ENCODE measurements at regions not wholly inside any gene's neighbourhood (a gene's known extent, or its start where the extent isn't known, plus 50 kb on each side); places are given as distances from the start of the nearest gene placed in this dataset.
"Not testable (repeated sequence)": the region's sequence is repeated elsewhere in the genome, so short reads cannot be mapped to it uniquely, and the experiment has no call there.

DNA sequence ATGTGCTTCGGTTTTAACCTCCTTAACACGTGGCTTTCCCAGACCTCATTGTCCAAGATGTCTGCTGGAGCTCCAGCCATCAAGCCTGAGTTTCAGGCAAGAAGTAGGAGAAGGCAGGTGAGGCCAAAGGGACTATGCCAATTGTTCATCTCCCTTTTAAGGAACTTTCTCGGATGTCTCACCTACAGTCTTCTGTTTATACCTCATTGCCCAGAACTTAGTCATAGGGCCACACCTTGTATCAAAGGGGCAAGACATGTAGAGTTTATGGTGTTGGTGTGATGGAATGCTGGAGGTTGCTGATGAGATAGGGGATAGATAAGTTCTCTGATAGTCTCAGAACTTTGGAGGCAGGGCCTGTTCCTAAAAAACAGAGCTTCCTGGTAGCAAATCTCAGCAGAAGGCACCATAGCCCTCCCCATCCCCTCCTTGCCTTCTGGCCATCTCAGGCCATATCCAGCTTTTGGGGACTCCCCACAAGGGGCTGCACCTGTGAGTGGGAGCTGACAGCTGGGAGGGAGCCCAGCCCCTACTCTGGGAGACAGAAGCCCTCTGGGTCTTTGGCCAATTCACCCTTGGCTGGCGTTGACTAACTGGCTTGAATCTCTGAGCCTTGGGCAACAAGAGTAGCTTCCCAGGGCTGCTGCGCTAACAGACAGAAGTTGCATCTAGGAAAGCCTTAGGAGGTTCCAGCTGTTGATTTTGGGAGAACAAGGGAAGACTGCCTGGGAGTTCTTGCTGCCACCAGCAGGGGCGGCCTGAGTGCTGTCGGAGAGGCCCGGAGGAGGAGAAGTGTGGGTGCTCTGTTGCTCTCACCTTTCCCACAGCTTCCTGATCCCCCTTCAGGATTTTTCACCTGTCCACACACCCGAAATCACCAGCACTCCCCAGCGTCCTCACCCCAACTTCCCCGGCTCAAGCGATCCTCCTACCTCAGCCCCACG lies 149.8 kb upstream of the THY1 start:
- H3K9me3 ChIP-seq, result no peaks in the 10 kb centered on the region
- no peaks in the 10 kb centered on the region for H3K27me3 ChIP-seq
- H3K4me3 ChIP-seq, result no peak overlapping the region
- WGBS, 2 donors, result 87% methylated on average over 11 to 13 of the region's 13 CpGs
- H3K36me3 ChIP-seq, result no peaks in the 10 kb centered on the region
- no peaks in the 10 kb centered on the region for H3K4me1 ChIP-seq
- DNase-seq (peak in 1 of 2 donors; percentile 24), ATAC-seq (ENCODE audit: low FRiP score in 2 of 2) (no peak)
- no peak for TF ChIP-seq POLR2A (IDR thresholded peaks at IDR 0.05)
- TF ChIP-seq EP300 (IDR thresholded peaks at IDR 0.05), result no peak
- TF ChIP-seq, protein P1, sequence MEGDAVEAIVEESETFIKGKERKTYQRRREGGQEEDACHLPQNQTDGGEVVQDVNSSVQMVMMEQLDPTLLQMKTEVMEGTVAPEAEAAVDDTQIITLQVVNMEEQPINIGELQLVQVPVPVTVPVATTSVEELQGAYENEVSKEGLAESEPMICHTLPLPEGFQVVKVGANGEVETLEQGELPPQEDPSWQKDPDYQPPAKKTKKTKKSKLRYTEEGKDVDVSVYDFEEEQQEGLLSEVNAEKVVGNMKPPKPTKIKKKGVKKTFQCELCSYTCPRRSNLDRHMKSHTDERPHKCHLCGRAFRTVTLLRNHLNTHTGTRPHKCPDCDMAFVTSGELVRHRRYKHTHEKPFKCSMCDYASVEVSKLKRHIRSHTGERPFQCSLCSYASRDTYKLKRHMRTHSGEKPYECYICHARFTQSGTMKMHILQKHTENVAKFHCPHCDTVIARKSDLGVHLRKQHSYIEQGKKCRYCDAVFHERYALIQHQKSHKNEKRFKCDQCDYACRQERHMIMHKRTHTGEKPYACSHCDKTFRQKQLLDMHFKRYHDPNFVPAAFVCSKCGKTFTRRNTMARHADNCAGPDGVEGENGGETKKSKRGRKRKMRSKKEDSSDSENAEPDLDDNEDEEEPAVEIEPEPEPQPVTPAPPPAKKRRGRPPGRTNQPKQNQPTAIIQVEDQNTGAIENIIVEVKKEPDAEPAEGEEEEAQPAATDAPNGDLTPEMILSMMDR (IDR thresholded peaks at IDR 0.05), result no peak
- TF ChIP-seq POLR2AphosphoS5 (IDR thresholded peaks at IDR 0.05), result no peak
- H3K27ac ChIP-seq, result no peak overlapping the region

DNA sequence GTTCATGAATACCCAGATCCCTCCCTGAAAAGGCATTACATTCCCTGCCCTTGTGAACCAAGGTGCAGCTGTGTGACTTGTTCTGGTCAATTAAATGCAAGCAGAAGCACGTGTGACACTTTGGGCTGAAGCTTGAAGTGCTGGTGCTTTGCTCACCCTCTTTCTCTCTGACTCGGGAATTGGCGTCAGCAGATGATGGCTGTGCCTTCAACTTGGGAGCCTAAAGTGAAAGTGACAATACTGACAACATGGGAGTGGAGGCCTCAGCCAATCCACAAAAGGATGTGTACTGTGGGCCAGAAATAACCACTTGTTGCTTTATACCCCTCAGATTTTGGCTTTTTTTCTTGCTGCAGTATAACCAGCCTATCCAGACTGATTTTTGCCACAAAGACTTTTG lies 148.3 kb upstream of the THY1 start:
- DNase-seq (no peak), ATAC-seq (ENCODE audit: low FRiP score in 2 of 2) (no peak)
- TF ChIP-seq, protein P1 (IDR thresholded peaks at IDR 0.05), result no peak
- TF ChIP-seq EP300 (IDR thresholded peaks at IDR 0.05), result no peak
- H3K4me3 ChIP-seq, result no peak overlapping the region
- H3K27ac ChIP-seq, result no peak overlapping the region
- no peaks in the 10 kb centered on the region for H3K36me3 ChIP-seq
- H3K27me3 ChIP-seq, result no peaks in the 10 kb centered on the region
- WGBS, 2 donors, result 36 to 46% methylated on average over 3 of the region's 3 CpGs
- H3K4me1 ChIP-seq, result no peaks in the 10 kb centered on the region
- H3K9me3 ChIP-seq, result no peaks in the 10 kb centered on the region

DNA sequence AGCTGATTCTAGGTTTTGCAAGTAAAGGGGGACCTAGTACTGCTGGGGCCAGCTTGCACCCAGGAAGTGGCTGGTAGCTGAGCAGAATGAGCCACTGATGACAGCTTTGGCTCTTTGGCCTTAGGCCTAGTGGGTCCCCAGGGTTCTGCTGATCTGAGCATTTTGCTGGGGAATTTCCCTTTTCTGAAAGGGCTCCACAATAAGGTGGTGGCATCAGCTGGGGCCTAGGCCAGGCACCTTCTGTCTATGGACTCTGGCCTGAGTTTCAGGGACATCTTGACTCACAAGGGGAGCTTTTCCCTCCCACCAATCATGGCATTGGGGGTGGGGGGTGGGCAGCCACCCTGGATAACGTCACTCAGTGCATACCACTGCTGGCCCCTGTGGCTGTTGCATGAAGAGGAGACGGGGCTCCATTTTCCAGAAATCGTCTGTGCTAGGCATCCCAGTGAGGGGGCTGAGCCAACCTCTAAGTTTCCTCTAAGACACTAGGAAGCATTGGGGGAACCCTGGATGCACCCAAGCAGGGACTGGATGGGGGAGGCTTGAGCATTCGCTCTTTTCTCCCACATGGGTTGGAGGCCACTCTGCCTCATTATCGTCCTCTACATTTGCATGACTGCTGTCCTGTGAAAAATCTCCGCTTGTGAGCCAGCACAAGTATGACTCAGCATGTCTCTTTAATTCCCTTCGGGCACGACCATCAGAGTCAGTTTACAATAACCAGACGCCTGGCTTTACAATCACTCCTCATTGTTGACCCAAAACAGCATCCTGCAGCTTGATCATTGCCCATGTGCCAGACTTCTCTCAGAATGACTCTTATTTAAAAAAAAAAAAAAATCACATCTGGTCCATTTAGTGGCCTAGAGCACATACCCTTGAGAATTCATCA lies 145.0 kb upstream of the THY1 start:
- WGBS, 2 donors, result 54 to 65% methylated on average over 9 of the region's 9 CpGs
- Histone ChIP-seq H3K4me1 (no peaks in the 10 kb centered on the region), H3K27me3 (no peaks in the 10 kb centered on the region), H3K9me3 (no peaks in the 10 kb centered on the region), H3K27ac (no peak overlapping the region), H3K36me3 (no peaks in the 10 kb centered on the region), H3K4me3 (no peak overlapping the region)
- ATAC-seq (ENCODE audit: low FRiP score in 2 of 2) (peak in 1 of 2 donors; percentile 64), DNase-seq (no peak)
- TF ChIP-seq EP300 (IDR thresholded peaks at IDR 0.05), result no peak

DNA sequence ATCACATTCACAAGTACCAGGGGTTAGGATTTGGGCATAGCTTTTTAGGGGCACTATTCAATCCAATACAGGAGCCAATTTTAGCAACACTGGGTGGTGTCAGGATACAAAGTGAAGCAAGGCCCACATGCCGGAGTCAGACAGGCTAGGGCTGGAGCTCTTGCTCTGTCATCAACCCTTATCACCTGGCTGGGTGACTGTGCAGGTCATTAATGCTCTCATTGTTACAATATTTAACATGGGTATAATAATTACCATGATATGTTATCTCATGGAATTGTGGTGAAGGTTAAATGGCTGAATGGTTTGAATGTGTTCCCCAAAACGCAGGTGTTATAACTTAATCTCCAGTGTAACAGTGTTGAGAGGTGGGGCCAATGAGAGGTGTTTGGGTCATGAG lies 143.3 kb upstream of the THY1 start:
- Histone ChIP-seq H3K27ac (no peak overlapping the region), H3K27me3 (no peaks in the 10 kb centered on the region), H3K4me1 (no peaks in the 10 kb centered on the region), H3K4me3 (no peak overlapping the region), H3K36me3 (no peaks in the 10 kb centered on the region), H3K9me3 (no peaks in the 10 kb centered on the region)
- DNase-seq, result no peak
- WGBS, 2 donors, result 73 to 81% methylated on average over 2 of the region's 2 CpGs
- no peak for ATAC-seq (ENCODE audit: low FRiP score in 2 of 2)
- TF ChIP-seq, protein P1 (IDR thresholded peaks at IDR 0.05), result no peak
- TF ChIP-seq EP300 (IDR thresholded peaks at IDR 0.05), result no peak
- no peak for TF ChIP-seq POLR2A (IDR thresholded peaks at IDR 0.05)
- TF ChIP-seq POLR2AphosphoS5 (IDR thresholded peaks at IDR 0.05), result no peak

DNA sequence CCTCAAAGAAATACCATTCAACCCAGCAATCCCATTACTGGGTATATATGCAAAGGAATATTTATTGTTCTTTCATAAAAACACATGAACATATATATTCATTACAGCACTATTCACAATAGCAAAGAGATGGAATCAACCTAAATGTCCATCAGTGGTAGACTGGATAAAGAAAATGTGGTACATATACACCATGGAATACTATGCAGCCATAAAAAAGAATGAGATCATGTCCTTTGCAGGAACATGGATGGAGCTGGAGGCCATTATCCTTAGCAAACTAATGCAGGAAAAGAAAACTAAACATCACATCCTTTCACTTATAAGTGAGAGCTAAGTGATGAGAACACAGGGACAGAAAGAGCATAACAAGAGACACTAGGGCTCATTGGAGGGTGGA lies 142.7 kb upstream of the THY1 start:
- DNase-seq; H3K9me3 ChIP-seq; H3K27ac ChIP-seq; H3K4me3 ChIP-seq; H3K36me3 ChIP-seq; H3K4me1 ChIP-seq; H3K27me3 ChIP-seq; ATAC-seq (ENCODE audit: low FRiP score in 2 of 2): not testable (repeated sequence)
